Central memory CD8-positive, alpha-beta T cell (primary cell): ENCODE measurements at regions not wholly inside any gene's neighbourhood (a gene's known extent, or its start where the extent isn't known, plus 50 kb on each side); places are given as distances from the start of the nearest gene placed in this dataset.

Experiments used
- ATAC-seq: fragments of 150-1000 bp; cut with Tn5 transposase; replicated peaks from 2 replicates; pipeline ENCODE4 v1.10.0; 2022; ENCODE audit warnings: mild to moderate bottlenecking, moderate FRiP score, moderate number of reproducible peaks; ENCODE audit not compliant: poor library complexity, severe bottlenecking; ENCODE audit errors: extremely low read depth
- DNase-seq, 2 donors: peaks; one replicate each; pipeline ENCODE4 v3.0.0; 2021; ENCODE audit warnings: low spot score in 2 of 2
- H3K27ac Mint-ChIP-seq: one replicate; pipeline ENCODE4 v1.8.0; 2022; ENCODE audit warnings: low read depth, mild to moderate bottlenecking, moderate library complexity, mixed read lengths
- H3K27me3 Mint-ChIP-seq: one replicate; pipeline ENCODE4 v1.8.0; 2022; ENCODE audit warnings: mixed read lengths
- H3K36me3 Mint-ChIP-seq: one replicate; pipeline ENCODE4 v1.8.0; 2022; ENCODE audit warnings: mild to moderate bottlenecking, moderate library complexity, mixed read lengths; ENCODE audit not compliant: insufficient read depth
- H3K4me1 Mint-ChIP-seq: one replicate; pipeline ENCODE4 v1.8.0; 2022; ENCODE audit warnings: mixed read lengths
- H3K4me3 Mint-ChIP-seq: one replicate; pipeline ENCODE4 v1.8.0; 2022; ENCODE audit warnings: mild to moderate bottlenecking, moderate library complexity, mixed read lengths
- H3K9me3 Mint-ChIP-seq: one replicate; pipeline ENCODE4 v1.8.0; 2022; ENCODE audit warnings: mixed read lengths

GRCh38 chr6:84447651-84448050 is 220.2 kb upstream of the CEP162 start:
- H3K27me3 Mint-ChIP-seq = no peaks in the 10 kb centered on the region
- ATAC-seq (no peak), DNase-seq (no peak)
- H3K36me3 Mint-ChIP-seq = no peaks in the 10 kb centered on the region
- no peak overlapping the region for H3K27ac Mint-ChIP-seq
- no peak overlapping the region for H3K4me3 Mint-ChIP-seq
- H3K9me3 Mint-ChIP-seq = peaks cover 14% of the 10 kb centered on the region
- no peaks in the 10 kb centered on the region for H3K4me1 Mint-ChIP-seq

GRCh38 chr6:84445068-84445467 is 217.6 kb upstream of the CEP162 start:
- Mint-ChIP-seq H3K27ac (no peak overlapping the region), H3K27me3 (no peaks in the 10 kb centered on the region), H3K9me3 (peaks cover 18% of the 10 kb centered on the region), H3K36me3 (no peaks in the 10 kb centered on the region), H3K4me3 (no peak overlapping the region), H3K4me1 (no peaks in the 10 kb centered on the region)
- no peak for ATAC-seq
- DNase-seq = no peak

GRCh38 chr6:84442208-84442607 is 214.8 kb upstream of the CEP162 start:
- no peak overlapping the region for H3K27ac Mint-ChIP-seq
- no peaks in the 10 kb centered on the region for H3K36me3 Mint-ChIP-seq
- H3K27me3 Mint-ChIP-seq = no peaks in the 10 kb centered on the region
- no peaks in the 10 kb centered on the region for H3K4me1 Mint-ChIP-seq
- H3K9me3 Mint-ChIP-seq = peaks cover 12% of the 10 kb centered on the region
- no peak for ATAC-seq
- H3K4me3 Mint-ChIP-seq = no peak overlapping the region
- no peak for DNase-seq

- DNase-seq = no peak
- Mint-ChIP-seq H3K27me3 (no peaks in the 10 kb centered on the region), H3K9me3 (peaks cover 12% of the 10 kb centered on the region), H3K27ac (no peak overlapping the region), H3K36me3 (no peaks in the 10 kb centered on the region), H3K4me1 (no peaks in the 10 kb centered on the region), H3K4me3 (no peak overlapping the region)
- ATAC-seq = no peak
Measured at GRCh38 chr6:84441456-84441855, 214.0 kb upstream of the CEP162 start.

- no peaks in the 10 kb centered on the region for H3K4me1 Mint-ChIP-seq
- DNase-seq = no peak
Measured at GRCh38 chr6:84434550-84434949, 207.1 kb upstream of the CEP162 start.

GRCh38 chr6:84432619-84433018 is 205.2 kb upstream of the CEP162 start:
- Mint-ChIP-seq H3K9me3 (peaks cover 6% of the 10 kb centered on the region), H3K4me1 (no peaks in the 10 kb centered on the region), H3K36me3 (peaks cover 3% of the 10 kb centered on the region), H3K4me3 (no peak overlapping the region), H3K27me3 (no peaks in the 10 kb centered on the region), H3K27ac (no peak overlapping the region)
- DNase-seq = no peak
- ATAC-seq = no peak

More at GRCh38 chr6:84434550-84434949, 207.1 kb upstream of the CEP162 start:
- H3K27me3 Mint-ChIP-seq = no peaks in the 10 kb centered on the region
- H3K36me3 Mint-ChIP-seq = peaks cover 3% of the 10 kb centered on the region
- peaks cover 4% of the 10 kb centered on the region for H3K9me3 Mint-ChIP-seq
- H3K4me3 Mint-ChIP-seq = no peak overlapping the region
- no peak for ATAC-seq
- H3K27ac Mint-ChIP-seq = no peak overlapping the region

- Mint-ChIP-seq H3K27ac (no peak overlapping the region), H3K4me1 (no peaks in the 10 kb centered on the region), H3K36me3 (peaks cover 3% of the 10 kb centered on the region), H3K4me3 (no peak overlapping the region), H3K27me3 (no peaks in the 10 kb centered on the region), H3K9me3 (peaks cover 6% of the 10 kb centered on the region)
- ATAC-seq (no peak), DNase-seq (no peak)
Measured at GRCh38 chr6:84428300-84428907, 201.0 kb upstream of the CEP162 start.

- no peak for ATAC-seq
- H3K36me3 Mint-ChIP-seq = no peaks in the 10 kb centered on the region
- no peak overlapping the region for H3K4me3 Mint-ChIP-seq
- no peak overlapping the region for H3K27ac Mint-ChIP-seq
- no peaks in the 10 kb centered on the region for H3K4me1 Mint-ChIP-seq
- H3K9me3 Mint-ChIP-seq = peaks cover 6% of the 10 kb centered on the region
- DNase-seq = no peak
- H3K27me3 Mint-ChIP-seq = no peaks in the 10 kb centered on the region
Measured at GRCh38 chr6:84425971-84426705, 198.7 kb upstream of the CEP162 start.

GRCh38 chr6:84424956-84425355 is 197.5 kb upstream of the CEP162 start:
- no peak overlapping the region for H3K4me3 Mint-ChIP-seq
- no peak for DNase-seq
- H3K9me3 Mint-ChIP-seq = peaks cover 6% of the 10 kb centered on the region
- no peaks in the 10 kb centered on the region for H3K36me3 Mint-ChIP-seq
- no peaks in the 10 kb centered on the region for H3K27me3 Mint-ChIP-seq
- no peak for ATAC-seq
- H3K27ac Mint-ChIP-seq = no peak overlapping the region
- no peaks in the 10 kb centered on the region for H3K4me1 Mint-ChIP-seq

GRCh38 chr6:84422380-84422968 is 195.0 kb upstream of the CEP162 start:
- Mint-ChIP-seq H3K27me3 (no peaks in the 10 kb centered on the region), H3K27ac (no peak overlapping the region), H3K4me1 (no peaks in the 10 kb centered on the region), H3K4me3 (no peak overlapping the region), H3K36me3 (peaks cover 1% of the 10 kb centered on the region), H3K9me3 (no peaks in the 10 kb centered on the region)
- no peak for ATAC-seq
- DNase-seq = no peak

GRCh38 chr6:84421031-84421430 is 193.6 kb upstream of the CEP162 start:
- Mint-ChIP-seq H3K27me3 (no peaks in the 10 kb centered on the region), H3K9me3 (no peaks in the 10 kb centered on the region), H3K4me1 (no peaks in the 10 kb centered on the region), H3K27ac (no peak overlapping the region), H3K4me3 (no peak overlapping the region), H3K36me3 (peaks cover 1% of the 10 kb centered on the region)
- DNase-seq (no peak), ATAC-seq (no peak)

GRCh38 chr6:84417260-84417659 is 189.8 kb upstream of the CEP162 start:
- DNase-seq (no peak), ATAC-seq (no peak)
- no peaks in the 10 kb centered on the region for H3K9me3 Mint-ChIP-seq
- no peaks in the 10 kb centered on the region for H3K4me1 Mint-ChIP-seq
- H3K36me3 Mint-ChIP-seq = peaks cover 1% of the 10 kb centered on the region
- no peak overlapping the region for H3K27ac Mint-ChIP-seq
- H3K4me3 Mint-ChIP-seq = no peak overlapping the region
- H3K27me3 Mint-ChIP-seq = no peaks in the 10 kb centered on the region

GRCh38 chr6:84416043-84416657 is 188.7 kb upstream of the CEP162 start:
- no peak overlapping the region for H3K4me3 Mint-ChIP-seq
- no peaks in the 10 kb centered on the region for H3K4me1 Mint-ChIP-seq
- DNase-seq (no peak), ATAC-seq (no peak)
- H3K27me3 Mint-ChIP-seq = no peaks in the 10 kb centered on the region
- H3K9me3 Mint-ChIP-seq = no peaks in the 10 kb centered on the region
- H3K36me3 Mint-ChIP-seq = peaks cover 1% of the 10 kb centered on the region
- H3K27ac Mint-ChIP-seq = no peak overlapping the region
